HG03064 (cell line): ENCODE measurements at regions not wholly inside any gene's neighbourhood (a gene's known extent, or its start where the extent isn't known, plus 50 kb on each side); places are given as distances from the start of the nearest gene placed in this dataset.
A peak's percentile ranks its signal among the peaks of the same experiment; 100 is the strongest.

Source experiments
- ATAC-seq: cut with Tn5 transposase; IDR thresholded peaks from one replicate; pipeline ENCODE4 v1.9.1; 2021; ENCODE audit warnings: low read depth; ENCODE audit not compliant: unreplicated experiment

DNA sequence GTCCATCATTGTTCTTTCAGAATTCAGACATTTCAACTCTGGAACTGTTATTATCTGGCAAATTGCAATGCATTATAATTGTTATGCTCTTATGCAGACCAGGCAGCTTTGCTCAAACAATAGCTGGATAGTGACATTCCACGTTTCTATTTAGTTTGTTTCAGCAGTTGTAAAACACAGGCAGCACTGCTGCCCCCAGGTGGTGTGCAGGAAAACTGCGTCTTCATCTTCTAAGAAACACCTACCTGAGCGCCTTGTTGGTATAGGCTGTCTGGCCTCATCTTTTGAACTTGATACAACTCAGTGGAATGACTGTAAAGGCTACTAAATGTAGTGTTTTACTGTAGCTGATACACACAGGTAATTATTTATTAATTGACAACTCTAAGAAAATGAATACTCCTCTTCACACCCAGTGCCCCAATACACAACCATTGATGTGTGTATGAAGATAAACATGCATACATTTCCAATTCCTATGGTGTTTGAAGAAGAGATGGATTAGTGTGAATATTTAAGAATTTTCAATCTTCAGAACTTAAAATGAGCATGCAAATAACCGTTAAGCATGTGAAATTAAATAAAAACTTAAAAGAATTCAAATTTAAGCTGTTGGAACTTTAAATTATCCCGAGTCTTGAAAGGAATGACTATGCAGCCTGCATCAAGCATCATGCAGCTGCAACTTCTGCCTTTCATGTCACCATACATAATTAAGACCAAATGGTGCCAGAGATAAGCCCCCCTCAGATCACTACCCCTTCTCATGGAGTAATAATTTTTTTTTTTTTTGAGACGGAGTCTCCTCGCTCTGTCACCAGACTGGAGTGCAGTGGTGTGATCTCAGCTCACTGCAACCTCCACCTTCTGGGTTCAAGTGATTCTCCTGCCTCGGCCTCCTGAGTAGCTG lies 85.6 kb downstream of the CD8B2 start:
- no peak for ATAC-seq

GRCh38 chr2:106573773-106574172 lies 86.6 kb downstream of the CD8B2 start:
- no peak for ATAC-seq

DNA sequence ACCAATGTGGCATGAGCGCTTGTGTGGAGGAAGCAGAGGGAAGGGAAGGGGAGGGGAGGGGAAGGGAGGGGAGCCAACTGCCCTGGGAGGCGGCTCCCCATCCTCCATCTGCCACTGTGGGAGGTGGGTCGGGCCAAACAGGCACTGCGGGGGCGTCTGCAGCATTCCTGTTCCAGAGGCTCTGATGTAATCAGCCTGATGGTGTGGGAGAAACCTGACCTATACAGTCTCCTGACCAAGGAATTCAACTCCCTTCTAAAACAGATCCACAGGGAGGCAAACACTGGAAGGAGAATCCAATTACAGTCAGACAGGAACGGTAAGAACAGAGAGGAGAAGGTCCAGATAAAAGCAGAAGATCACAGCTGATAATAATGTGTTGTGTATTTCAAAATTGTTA lies 88.8 kb downstream of the CD8B2 start:
- ATAC-seq = no peak

DNA sequence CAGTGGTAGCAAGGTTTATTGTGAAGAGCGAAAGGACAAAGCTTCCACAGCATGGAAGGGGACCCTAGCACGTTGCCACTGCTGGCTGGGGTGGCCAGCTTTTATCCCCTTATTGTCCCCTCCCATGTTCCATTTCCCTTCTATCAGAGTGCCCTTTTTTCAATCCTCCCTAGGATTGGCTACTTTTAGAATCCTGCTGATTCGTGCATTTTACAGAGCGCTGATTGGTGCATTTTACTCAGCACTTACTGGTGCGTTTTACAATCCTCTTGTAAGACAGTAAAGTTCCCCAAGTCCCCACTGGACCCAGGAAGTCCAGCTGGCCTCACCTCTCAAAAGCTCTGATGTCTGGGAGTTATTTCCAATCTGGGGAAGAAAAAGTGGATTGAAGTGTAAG lies 90.1 kb downstream of the CD8B2 start:
- ATAC-seq = no peak

- ATAC-seq = no peak
Measured at GRCh38 chr2:106579750-106580197, 92.6 kb downstream of the CD8B2 start.

GRCh38 chr2:106580241-106580640 lies 93.1 kb downstream of the CD8B2 start:
- no peak for ATAC-seq

- no peak for ATAC-seq
Measured at GRCh38 chr2:106581328-106581727, 94.2 kb downstream of the CD8B2 start.

DNA sequence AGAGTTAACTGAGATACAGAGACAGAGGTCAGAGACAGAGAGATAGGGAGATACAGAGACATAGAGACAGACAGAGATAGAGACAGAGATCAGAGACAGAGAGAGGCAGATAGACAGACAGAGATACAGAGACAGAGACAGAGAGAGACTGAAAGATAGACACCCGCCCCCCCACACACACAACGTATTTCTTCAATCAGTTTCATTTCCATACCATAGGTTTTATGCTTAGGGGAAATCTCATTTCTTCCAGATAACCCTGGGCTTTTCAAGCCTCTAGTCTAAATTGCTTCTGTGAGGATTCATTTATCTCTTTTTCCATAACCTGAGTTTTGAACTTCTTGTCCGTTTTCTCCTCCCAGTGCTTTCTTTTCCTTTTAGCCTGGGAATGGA lies 94.6 kb downstream of the CD8B2 start:
- ATAC-seq = no peak

GRCh38 chr2:106582148-106583143 lies 95.3 kb downstream of the CD8B2 start:
- ATAC-seq = peak; percentile 73

GRCh38 chr2:106584304-106584954 lies 97.3 kb downstream of the CD8B2 start:
- no peak for ATAC-seq

GRCh38 chr2:106596844-106597243 lies 109.7 kb downstream of the CD8B2 start:
- no peak for ATAC-seq

- ATAC-seq = no peak
Measured at GRCh38 chr2:106599540-106599939, 112.4 kb downstream of the CD8B2 start.

DNA sequence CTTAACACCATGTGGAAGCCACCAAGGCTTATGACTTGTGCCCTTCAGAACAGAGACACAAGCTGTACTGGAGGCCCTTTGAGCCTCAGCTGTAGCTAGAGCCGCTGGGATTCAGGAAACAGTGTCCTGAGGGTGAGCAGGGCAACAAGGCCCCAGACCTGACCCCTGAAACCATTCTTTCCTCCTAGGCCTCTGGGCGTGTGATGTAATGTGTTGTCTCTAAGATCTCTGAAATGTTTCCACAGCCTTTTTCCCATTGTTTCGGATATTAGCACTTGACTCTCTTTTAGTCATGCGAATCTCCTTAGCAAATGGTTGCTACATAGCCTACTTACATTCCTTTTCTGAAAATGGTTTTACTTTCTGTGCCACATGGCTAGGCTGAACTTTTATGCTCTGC lies 114.9 kb downstream of the CD8B2 start:
- ATAC-seq = no peak

DNA sequence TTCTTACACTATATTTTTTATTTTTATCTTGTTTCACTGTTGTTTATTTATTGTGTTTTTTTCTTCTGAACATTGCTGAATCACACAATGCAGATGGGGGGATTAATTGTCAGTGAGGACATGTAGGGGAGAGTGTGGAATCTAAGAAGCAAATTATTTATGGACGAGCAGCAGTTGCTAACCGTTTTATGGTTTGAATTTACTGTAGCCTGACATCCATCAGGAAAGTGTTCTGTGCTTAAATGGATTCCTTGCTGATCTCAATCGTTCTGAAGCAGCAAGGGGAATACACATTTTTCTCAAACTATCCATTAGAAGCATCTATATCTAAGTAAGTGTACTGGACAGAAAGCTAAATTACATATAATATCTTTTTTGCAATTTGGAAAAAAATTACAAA lies 119.5 kb downstream of the CD8B2 start:
- no peak for ATAC-seq

GRCh38 chr2:106607371-106607770 lies 120.2 kb downstream of the CD8B2 start:
- no peak for ATAC-seq

DNA sequence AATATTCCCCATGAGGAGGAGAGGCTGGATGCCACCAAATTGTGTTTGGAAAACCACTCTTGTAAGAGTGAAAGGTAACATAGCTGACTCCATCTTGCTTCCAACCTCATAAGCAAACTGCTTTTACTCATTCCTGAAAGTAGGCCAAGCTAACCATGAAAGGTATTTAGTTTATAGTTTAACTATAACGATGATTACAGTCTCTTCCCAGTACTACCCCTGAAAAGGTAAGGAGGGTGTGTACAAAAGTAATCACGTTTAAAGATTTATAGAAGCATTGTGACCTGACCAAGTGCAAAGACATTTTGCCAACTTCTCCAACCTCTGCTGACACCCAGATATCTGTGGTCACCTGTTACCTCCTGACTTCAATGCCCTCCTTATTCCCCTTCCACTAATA lies 122.6 kb downstream of the CD8B2 start:
- ATAC-seq = no peak

DNA sequence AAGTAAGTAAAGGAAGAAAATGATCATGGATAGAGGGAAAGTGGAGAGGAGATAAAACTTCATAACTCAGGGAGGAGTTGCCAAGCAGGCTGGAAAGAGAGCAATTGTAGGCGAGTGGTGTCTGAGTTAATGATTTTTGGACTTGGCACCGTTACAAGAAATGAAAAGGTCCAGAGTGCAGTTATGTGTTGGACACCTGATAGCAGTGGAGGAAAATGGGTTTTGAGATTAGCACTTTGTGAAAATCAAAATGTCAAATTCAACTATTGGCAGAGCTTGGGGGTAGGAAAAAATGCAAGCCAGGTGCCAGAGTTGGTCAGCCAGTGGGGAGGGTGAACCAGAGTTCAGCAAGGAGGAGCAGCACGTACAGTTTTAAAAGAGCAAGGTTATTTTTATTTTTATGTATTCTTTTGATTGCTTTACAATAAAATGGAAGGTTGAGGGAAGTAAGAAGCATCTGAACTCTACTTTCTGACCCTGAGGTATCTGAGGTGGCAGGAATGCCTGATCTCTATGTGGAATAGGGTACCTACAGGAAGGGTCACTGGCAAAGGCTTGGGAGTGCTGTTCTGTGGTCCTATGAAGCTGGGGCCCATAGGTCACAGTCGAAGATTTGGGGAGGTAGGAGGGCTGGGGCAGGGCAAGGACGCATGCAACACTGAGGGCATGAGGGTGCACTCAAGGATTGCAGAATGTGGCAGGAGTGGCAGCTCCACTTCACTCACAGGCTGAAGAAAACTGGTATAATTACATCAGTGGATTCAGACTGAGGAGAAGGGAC lies 127.5 kb downstream of the CD8B2 start:
- ATAC-seq = no peak

GRCh38 chr2:106618614-106619013 lies 131.4 kb downstream of the CD8B2 start:
- ATAC-seq = no peak

GRCh38 chr2:106623456-106623855 lies 136.3 kb downstream of the CD8B2 start:
- ATAC-seq = no peak

GRCh38 chr2:106624787-106625380 lies 137.7 kb downstream of the CD8B2 start:
- ATAC-seq = no peak
